OCI-LY7 (cell line): ENCODE measurements at regions not wholly inside any gene's neighbourhood (a gene's known extent, or its start where the extent isn't known, plus 50 kb on each side); places are given as distances from the start of the nearest gene placed in this dataset.
A peak's percentile ranks its signal among the peaks of the same experiment; 100 is the strongest.
"Not testable (repeated sequence)": the region's sequence is repeated elsewhere in the genome, so short reads cannot be mapped to it uniquely, and the experiment has no call there.

Experiments
- BruUV-seq: library from RNA; stranded (reverse); fragments of 400-500 nt; replicated peaks from 2 replicates; lab custom pipeline; 2021; lab: Mats Ljungman, UMichigan
- CTCF ChIA-PET: fragments of 300-600 bp; sonication (Branson Sonifier 250); formaldehyde crosslinking; loops from one replicate; lab custom pipeline; 2022; ENCODE audit warnings: antibody characterized with exemption; ENCODE audit not compliant: unreplicated experiment; lab: Charles Lee
- POLR2A ChIA-PET: fragments of 300-600 bp; sonication (Branson Sonifier 250); formaldehyde crosslinking; loops from one replicate; lab custom pipeline; 2022; ENCODE audit warnings: antibody characterized with exemption; lab: Charles Lee
- DNase-seq: peaks from one replicate; pipeline ENCODE4 v3.0.0-alpha.2; 2015; ENCODE audit warnings: low spot score
- H2AFZ ChIP-seq: fragments of 200-600 bp; sonication (generic), shearing (Covaris generic); 2 replicates; pipeline ENCODE4 v1.6.1; 2014; ENCODE audit warnings: mild to moderate bottlenecking, antibody characterized with exemption, low read length, moderate library complexity
- H3K27ac ChIP-seq: fragments of 200-600 bp; sonication (generic); 2 replicates; pipeline ENCODE4 v1.5.1; 2014; ENCODE audit warnings: mixed run types, low read depth, mild to moderate bottlenecking, moderate library complexity, low read length, inconsistent platforms; ENCODE audit not compliant: poor library complexity, severe bottlenecking
- H3K36me3 ChIP-seq: fragments of 200-600 bp; sonication (generic); 2 replicates; pipeline ENCODE4 v1.6.1; 2014; ENCODE audit warnings: mild to moderate bottlenecking, antibody characterized with exemption, low read length, moderate library complexity, mixed read lengths; ENCODE audit not compliant: insufficient read depth
- H3K4me1 ChIP-seq: fragments of 200-600 bp; sonication (generic); 2 replicates; pipeline ENCODE4 v1.5.1; 2014; ENCODE audit warnings: mild to moderate bottlenecking, low read length; ENCODE audit not compliant: insufficient read depth, poor library complexity, severe bottlenecking
- H3K4me2 ChIP-seq: fragments of 200-600 bp; sonication (generic); 2 replicates; pipeline ENCODE4 v1.6.1; 2014; ENCODE audit warnings: mild to moderate bottlenecking, low read length
- H3K4me3 ChIP-seq: fragments of 200-600 bp; sonication (generic); 2 replicates; pipeline ENCODE4 v1.5.1; 2014; ENCODE audit warnings: mild to moderate bottlenecking, low read depth, low read length; ENCODE audit not compliant: poor library complexity, severe bottlenecking
- H3K79me2 ChIP-seq: fragments of 200-600 bp; sonication (generic); 2 replicates; pipeline ENCODE4 v1.6.1; 2016; ENCODE audit warnings: low read depth, mild to moderate bottlenecking, low read length, moderate library complexity, mixed read lengths; ENCODE audit not compliant: insufficient read depth
- H3K9me2 ChIP-seq: fragments of 200-600 bp; sonication (generic); 2 replicates; pipeline ENCODE4 v1.6.1; 2016; ENCODE audit warnings: mild to moderate bottlenecking, low read length, mixed read lengths; ENCODE audit not compliant: insufficient read depth
- H3K9me3 ChIP-seq: fragments of 200-600 bp; sonication (generic); 2 replicates; pipeline ENCODE4 v1.6.1; 2014; ENCODE audit warnings: mild to moderate bottlenecking, mixed run types, low read length, mixed read lengths
- H4K20me1 ChIP-seq: fragments of 200-600 bp; sonication (generic); 2 replicates; pipeline ENCODE4 v1.6.1; 2014; ENCODE audit warnings: mild to moderate bottlenecking, antibody characterized with exemption, low read length, moderate library complexity, mixed read lengths; ENCODE audit not compliant: insufficient read depth
- intact Hi-C: fragments of 100-400 bp; cut with micrococcal nuclease; formaldehyde crosslinking; loops from one replicate; pipeline ENCODE4 v1.10.0; 2022; ENCODE audit not compliant: unreplicated experiment
- TF ChIP-seq, protein P1 (sequence below): fragments of 200-600 bp; sonication (generic); conservative IDR thresholded peaks from 2 replicates; pipeline ENCODE4 v1.5.1; 2014; ENCODE audit warnings: mild to moderate bottlenecking, antibody characterized with exemption, low read length, moderate library complexity, mixed read lengths

DNA sequence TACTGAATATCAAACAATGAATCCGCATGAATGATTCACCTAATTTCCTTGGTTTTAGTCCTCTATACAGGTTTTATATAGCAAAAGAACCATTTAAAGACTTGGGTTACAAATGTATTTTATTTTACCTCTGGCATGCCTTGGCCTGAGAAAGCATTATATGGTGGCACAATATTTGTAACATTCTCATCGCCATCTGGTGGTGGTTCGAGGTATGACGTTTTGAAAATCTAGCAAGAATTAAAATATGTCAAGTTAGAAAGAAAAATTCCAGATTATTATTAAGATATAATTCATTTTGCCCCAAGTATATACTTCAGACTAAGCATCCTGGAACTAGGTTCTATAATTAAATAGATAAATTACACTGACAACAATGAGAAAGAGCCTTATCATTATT lies 445.9 kb downstream of the ZNF33B start:
- peak; percentile 14 for DNase-seq
- CTCF ChIA-PET, BruUV-seq, H3K9me2 ChIP-seq, POLR2A ChIA-PET, intact Hi-C loops, H3K27ac ChIP-seq, H2AFZ ChIP-seq, H3K4me1 ChIP-seq, H3K4me2 ChIP-seq, H3K9me3 ChIP-seq, H3K36me3 ChIP-seq, H3K4me3 ChIP-seq, H3K79me2 ChIP-seq, H4K20me1 ChIP-seq: not testable (repeated sequence)
- TF ChIP-seq, protein P1, sequence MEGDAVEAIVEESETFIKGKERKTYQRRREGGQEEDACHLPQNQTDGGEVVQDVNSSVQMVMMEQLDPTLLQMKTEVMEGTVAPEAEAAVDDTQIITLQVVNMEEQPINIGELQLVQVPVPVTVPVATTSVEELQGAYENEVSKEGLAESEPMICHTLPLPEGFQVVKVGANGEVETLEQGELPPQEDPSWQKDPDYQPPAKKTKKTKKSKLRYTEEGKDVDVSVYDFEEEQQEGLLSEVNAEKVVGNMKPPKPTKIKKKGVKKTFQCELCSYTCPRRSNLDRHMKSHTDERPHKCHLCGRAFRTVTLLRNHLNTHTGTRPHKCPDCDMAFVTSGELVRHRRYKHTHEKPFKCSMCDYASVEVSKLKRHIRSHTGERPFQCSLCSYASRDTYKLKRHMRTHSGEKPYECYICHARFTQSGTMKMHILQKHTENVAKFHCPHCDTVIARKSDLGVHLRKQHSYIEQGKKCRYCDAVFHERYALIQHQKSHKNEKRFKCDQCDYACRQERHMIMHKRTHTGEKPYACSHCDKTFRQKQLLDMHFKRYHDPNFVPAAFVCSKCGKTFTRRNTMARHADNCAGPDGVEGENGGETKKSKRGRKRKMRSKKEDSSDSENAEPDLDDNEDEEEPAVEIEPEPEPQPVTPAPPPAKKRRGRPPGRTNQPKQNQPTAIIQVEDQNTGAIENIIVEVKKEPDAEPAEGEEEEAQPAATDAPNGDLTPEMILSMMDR: peak; percentile 69

- H3K9me3 ChIP-seq, BruUV-seq, H2AFZ ChIP-seq, H3K4me1 ChIP-seq, H3K79me2 ChIP-seq, H3K9me2 ChIP-seq, H4K20me1 ChIP-seq, H3K4me3 ChIP-seq, CTCF ChIA-PET, DNase-seq, intact Hi-C loops, H3K36me3 ChIP-seq, H3K4me2 ChIP-seq, POLR2A ChIA-PET, H3K27ac ChIP-seq: not testable (repeated sequence)
Observed at GRCh38 chr10:42187501-42188195, 450.7 kb downstream of the ZNF33B start.

GRCh38 chr10:42177793-42178689 lies 460.3 kb downstream of the ZNF33B start:
- intact Hi-C loops: not testable (repeated sequence)

More at GRCh38 chr10:42177793-42178689, 460.3 kb downstream of the ZNF33B start:
- CTCF ChIA-PET, H3K9me3 ChIP-seq, H3K79me2 ChIP-seq, BruUV-seq, H3K36me3 ChIP-seq, H3K9me2 ChIP-seq, H2AFZ ChIP-seq, H3K27ac ChIP-seq, DNase-seq, H3K4me2 ChIP-seq, H4K20me1 ChIP-seq, H3K4me1 ChIP-seq, POLR2A ChIA-PET, H3K4me3 ChIP-seq: not testable (repeated sequence)
- TF ChIP-seq, protein P1: peak; percentile 43
